CD4-positive, alpha-beta T cell treated with Interleukin-10 for 1 hour (primary cell): ENCODE measurements at regions not wholly inside any gene's neighbourhood (a gene's known extent, or its start where the extent isn't known, plus 50 kb on each side); places are given as distances from the start of the nearest gene placed in this dataset.
"Not testable (repeated sequence)": the region's sequence is repeated elsewhere in the genome, so short reads cannot be mapped to it uniquely, and the experiment has no call there.

ENCODE experiments used
- DNase-seq: peaks from one replicate; pipeline ENCODE4 v3.0.0-alpha.2; 2020

DNA sequence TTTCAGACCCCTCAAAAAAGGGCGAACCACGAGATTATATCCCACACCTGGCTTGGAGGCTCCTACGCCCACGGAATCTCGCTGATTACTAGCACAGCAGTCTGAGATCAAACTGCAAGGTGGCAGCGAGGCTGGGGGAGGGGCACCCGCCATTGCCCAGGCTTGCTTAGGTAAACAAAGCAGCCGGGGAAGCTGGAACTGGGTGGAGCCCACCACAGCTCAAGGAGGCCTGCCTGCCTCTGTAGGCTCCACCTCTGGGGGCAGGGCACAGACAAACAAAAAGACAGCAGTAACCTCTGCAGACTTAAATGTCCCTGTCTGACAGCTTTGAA lies 1136.6 kb downstream of the FSCB start:
- not testable (repeated sequence) for DNase-seq

DNA sequence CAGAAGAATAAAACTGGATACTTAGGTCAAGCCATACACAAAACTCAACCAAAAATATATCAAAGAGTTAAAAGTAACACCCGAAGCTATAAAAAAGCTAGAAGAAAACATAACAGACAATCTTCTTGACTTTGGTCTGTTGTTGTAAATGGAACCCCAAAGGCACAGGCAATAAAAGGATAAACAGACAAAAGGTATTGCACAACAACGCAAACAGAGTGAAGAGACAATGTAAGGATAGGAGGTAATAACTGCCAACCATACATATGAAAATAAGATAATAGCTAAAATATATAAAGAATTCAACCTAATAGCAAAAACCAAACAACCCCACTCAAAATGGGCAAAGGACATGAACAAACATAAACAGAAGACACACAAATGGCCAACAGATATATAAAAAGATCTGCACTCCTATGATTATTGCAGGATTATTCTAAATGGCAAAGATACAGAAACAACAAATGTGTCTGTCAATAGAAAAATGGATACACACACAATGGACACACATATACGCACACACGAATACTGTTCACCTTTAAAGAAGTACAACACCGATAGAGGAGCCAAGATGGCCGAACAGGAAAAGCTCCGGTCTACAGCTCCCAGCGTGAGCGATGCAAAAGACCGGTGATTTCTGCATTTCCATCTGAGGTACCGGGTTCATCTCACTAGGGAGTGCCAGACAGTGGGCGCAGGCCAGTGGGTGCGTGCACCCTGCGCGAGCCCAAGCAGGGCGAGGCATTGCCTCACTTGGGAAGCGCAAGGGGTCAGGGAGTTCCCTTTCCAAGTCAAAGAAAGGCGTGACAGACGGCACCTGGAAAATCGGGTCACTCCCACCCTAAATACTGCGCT lies 1137.1 kb downstream of the FSCB start:
- DNase-seq, result no peak

DNA sequence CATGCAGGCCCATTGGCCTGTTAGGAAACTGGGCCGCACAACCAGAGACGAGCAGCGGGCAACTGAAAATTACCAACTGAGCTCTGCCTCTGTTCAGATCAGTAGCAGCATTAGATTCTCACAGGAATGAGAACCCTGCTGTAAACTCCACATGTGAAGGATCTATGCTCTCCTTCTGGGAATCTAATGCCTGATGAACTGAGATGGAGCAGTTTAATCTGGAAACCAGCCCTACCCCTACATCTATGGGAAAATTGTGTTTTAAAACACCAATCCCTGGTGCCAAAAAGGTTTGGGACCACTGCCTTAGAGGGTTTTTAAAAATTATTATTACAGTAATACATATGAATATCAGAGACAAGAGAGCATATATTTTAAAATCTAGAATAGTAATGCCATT lies 1144.5 kb downstream of the FSCB start:
- DNase-seq, result no peak

DNA sequence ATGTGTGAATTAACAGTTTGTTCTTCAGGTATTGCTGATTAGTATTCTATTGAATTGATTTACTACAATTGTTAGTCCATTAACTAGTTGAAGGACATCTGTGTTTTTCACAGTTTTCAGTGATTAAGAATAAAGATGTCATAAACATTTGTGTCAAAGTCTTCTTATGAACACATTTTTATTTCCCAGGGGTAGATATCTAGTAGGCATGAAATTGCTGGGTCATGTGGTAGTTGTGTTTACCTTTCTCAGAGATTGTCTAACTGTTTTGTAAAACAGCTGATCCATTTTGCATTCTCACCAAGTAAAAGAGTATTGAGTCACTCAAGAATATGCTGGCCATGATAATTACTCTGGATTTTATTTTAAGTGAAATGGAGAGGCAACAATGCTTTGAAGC lies 1145.3 kb downstream of the FSCB start:
- no peak for DNase-seq

DNA sequence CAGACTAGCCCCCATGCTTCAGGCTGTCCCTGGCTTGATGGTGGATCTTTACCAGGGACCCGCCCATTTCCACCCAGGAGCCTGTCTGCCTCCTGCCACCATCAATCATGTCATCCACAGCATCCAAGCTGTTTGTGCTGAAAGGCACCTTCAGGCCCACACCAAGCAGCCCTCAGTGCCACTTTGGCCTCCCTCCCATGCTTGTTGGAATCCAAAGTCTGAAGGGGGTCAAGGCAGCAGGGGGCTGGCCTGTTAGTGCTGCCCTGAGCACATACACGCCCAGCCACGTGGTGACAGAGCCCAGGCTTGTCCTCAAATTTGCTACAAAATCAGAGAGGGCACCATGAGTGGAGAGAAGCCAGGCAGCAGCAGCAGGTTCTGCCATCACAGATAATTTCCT lies 1146.8 kb downstream of the FSCB start:
- DNase-seq, result no peak

DNA sequence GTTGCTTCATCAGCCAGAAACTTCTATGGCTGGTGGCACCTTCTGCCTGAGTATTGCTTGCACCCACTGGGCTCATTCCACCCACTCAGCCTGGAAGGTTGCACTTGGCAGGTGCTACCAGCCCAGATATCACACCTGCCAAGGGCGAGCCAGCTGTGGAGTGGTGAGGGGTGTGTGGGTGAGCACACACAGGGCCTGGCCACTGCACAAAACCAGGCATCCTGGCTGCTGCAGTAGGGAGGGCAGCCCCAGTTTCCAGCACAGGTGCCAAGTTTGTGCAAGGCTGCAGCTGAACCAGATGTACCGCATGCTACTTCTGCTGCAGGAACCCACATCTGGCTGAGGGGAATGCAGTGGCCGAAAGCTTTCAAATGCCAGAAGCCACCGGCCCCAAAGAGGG lies 1147.8 kb downstream of the FSCB start:
- no peak for DNase-seq

DNA sequence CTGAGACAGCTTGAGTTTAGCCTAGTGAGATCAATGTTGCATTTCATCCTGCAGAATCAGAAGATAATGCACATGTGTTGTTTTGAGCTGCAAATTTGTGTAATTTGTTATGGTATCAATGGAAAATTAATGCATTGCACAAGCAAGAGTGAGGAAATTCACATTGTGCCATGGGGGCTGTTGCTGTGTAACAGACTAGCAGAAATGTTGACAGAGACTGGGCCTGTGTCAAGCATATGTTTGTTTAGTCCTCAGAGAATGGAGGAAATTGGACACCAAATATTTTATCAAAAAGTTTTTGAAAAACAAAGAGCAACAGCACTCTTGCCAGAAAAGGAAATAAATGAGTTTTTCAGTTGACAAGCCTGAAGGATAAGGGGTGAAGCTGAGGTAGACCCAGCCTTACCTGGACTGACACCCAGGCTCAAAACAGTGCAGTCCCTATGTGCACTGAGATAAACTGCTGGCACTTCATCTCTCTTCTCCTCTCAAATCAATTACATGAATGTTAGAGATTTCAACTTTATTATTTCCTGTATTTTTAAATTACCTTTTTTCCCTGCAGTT lies 1150.0 kb downstream of the FSCB start:
- no peak for DNase-seq

DNA sequence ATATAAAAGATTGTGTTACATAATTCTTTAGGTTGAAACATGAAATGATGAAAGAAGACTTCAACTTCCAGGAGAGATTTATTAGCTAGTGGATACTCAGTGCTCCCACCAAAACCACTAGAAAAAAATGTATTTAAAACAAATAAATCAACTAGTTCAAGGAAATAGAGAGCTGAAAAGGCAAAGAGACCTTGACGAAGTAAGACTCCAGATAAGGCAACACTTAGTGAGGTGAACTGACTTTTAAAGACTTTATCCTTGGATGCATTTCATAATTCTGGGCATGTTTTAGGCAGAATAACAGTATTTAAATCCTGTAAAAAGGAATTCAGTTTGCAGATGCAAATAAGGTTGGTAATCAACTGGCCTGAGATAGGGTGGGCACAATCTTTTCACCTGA lies 1150.7 kb downstream of the FSCB start:
- DNase-seq, result no peak

DNA sequence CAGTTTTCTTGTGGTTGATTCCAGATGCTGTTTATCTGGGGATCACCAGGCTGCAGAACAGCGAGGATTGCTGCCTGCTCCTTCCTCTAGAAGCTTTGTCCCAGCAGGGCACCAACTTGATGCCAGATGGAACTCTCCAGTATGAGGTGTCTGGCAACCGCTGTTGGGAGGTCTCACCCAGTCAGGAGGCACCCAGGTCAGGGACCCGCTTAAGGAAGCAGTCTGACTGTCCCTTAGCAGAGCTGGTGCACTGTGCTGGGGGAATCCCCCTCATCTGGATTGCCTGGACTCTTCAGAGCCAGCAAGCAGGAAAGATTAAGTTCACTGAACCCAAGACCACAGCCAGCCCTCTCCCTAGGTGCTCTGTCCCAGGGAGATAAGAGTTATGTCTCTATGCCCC lies 1165.2 kb downstream of the FSCB start:
- DNase-seq, result no peak

DNA sequence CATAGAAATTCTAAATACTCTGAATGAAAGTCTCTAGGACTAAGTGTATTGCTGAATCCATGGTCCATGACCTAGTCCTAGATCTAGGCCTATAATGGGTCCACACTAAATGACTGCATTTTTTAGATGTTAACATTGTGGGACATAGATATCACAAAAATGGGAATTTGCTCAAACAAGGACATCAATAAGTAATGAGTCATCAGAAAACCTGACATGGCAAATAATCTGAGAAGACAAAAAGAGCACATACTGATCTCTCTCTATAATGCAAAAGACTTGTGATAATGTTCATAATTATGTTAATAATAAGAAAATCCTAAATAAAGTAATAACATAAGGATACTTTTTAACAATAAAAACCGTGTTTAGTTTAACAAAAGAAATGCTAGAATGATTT lies 1168.4 kb downstream of the FSCB start:
- DNase-seq, result no peak

DNA sequence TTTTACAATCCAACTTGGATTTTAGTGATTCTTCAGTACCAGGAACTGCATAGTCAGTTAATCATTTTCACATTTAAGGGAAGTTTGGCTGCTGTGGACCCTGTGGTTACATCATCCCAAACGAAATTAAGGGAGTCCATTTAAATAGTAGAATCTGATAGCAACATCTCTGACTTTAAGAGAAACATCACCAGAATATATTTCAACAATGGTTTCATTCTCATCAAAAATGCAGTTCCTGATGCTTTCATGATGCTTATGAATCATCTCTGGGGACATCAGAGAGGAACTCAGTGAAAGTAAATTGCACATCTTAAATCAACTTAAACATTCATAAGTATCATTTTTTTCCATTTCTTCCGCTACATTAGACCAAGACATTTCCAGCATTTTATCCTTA lies 1170.7 kb downstream of the FSCB start:
- no peak for DNase-seq

DNA sequence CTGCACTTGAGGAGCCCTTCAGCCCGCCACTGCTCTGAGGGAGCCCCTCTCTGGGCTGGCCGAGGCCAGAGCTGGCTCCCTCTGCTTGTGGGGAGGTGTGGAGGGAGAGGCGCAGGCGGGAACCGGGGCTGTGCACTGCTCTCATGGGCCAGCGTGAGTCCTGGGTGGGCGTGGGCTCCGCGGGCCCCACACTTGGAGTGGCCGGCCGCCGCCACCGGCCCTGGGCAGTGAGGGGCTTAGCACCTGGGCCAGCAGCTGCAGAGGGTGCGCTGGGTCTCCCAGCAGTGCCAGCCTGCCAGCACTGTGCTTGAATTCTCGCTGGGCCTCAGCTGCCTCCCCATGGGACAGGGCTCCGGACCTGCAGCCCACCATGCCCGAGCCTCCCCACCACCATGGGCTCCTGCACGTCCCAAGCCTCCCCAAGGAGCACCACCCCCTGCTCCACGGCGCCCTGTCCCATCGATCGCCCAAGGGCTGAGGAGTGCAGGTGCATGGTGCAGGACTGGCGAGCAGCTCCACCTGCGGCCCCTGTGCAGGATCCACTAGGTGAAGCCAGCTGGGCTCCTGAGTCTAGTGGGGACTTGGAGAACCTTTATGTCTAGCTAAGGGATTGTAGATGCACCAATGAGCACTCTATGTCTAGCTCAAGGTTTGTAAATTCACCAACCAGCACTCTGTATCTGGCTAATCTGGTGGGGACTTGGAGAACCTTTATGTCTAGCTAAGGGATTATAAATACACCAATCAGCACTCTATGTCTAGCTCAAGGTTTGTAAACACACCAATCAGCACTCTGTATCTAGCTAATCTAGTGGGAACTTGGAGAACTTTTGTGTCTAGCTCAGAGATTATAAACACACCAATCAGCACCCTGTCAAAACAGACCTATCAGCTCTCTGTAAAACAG lies 1180.3 kb downstream of the FSCB start:
- DNase-seq, result not testable (repeated sequence)

DNA sequence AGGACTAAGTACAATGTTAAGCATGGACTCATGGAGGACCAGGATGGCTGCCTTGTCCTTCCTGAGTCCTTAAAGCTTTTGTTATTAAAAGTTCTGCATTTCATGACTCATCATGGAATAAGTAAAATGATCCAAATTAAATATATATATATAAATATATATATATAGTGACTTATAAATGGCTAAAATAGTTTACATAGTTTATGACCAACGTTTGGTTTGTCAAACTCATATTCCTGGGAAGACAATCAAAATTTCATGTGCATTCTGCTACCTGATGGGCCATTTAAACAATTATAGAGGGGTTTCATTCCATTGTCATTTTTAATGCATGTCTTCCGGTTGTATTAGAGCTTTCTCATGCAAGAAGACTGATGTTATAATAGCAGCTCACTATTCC lies 1190.7 kb downstream of the FSCB start:
- no peak for DNase-seq

DNA sequence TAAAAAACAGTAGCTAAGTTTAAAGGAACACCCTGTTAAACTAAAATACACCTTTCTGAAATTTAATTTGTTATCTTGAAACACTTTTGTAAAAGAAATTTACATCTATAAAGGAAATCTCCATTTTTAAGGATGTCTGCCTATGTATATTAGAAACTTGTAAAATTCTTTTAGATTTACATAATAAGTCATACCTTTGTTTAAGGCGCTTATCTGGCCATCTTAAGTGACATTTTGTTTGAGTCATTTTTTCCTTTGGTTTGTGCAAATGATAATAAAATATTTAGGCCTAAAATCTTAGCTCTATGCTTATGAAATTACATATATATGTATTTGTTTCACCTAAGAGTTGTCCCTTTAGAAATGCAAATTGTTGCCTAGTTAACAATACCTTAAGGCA lies 1193.4 kb downstream of the FSCB start:
- no peak for DNase-seq

DNA sequence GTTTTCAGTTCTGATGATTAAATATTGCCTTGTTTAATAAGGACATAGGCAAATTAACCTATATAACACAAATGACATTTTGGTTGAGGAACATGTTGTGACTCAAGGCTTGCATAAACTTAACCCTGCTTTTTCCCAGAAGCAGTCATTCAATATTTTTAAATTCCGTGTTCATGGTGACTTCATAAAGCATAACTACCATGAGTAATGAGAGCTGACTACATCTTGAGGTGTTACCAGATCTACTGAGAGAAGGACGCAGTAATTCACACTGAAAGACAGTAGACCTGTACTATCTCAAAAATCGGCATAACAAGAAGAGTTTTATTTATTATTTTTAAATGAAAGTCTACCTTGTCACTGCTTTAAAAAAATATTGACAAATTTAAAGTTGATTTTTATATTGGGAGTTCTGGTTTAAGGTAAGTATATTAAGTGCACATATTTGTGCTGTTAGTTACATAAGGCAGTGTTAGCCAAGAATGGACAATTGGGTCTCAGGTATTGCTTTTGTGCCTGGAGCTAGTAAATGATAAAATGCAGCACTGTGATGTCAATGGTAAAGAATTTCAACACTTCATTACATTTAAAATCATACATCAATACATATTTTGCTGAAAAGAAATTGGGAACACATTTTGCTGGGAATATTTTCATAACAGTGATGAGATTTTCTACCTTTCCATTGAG lies 1198.5 kb downstream of the FSCB start:
- DNase-seq, result no peak

DNA sequence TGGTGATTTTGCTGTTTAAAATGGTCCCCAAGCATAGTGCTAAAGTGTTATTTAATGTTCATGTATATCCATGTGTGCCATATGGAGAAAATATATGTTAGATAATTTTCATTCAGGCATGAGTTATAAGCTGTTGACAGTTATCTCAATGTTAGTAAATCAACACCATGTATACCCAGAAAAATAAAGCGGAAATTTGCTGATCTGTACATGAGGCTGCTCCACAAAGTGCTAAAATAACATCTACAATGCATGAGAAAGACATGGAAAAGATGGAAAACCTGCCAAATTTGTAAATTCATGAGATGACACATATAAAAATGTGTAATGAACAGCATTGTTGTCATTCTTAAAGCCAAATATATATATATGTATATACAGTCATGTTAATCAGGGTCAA lies 1199.2 kb downstream of the FSCB start:
- DNase-seq, result no peak

DNA sequence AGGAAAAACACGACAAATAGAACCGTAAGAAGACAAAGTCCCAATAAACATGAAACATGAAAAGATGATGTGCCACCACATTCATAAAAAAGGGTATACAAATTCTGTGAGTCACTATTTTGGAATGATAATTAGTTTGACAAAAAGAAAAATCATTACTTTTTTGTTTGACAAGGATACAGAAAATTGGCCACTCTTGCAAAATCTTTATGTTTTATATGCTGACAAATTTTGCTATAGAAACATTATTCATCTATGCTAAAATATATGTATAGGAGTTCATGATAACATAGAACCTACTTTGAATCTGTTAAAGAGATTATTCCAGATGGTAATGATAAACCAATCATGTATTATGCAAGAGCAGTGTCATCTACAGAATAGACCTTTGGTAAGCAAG lies 1201.0 kb downstream of the FSCB start:
- no peak for DNase-seq

DNA sequence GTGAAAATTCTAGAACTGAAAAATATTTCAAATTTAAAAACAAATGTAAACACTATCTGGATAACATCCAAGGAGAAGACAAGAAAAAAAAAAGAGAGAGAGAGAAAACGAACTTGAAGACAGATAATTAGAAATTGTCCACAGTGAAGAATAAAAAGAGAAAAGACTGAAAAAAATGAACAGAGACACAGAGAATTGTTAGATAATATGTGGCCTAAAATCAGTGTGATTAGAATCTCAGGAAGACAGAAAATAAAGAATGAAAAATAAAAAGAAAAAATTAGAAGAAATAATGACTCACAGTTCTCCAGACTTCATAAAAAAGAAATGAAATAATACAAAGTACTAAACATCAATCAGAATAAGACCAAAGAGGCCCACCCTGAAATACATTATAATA lies 1209.3 kb downstream of the FSCB start:
- DNase-seq, result no peak

DNA sequence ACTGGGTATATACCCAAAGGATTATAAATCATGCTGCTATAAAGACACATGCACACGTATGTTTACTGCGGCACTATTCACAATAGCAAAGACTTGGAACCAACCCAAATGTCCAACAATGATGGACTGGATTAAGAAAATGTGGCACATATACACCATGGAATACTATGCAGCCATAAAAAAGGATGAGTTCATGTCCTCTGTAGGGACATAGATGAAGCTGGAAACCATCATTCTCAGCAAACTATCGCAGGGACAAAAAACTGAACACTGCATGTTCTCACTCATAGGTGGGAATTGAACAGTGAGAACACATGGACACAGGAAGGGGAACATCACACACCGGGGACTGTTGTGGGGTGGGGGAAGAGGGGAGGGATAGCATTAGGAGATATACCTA lies 1211.0 kb downstream of the FSCB start:
- DNase-seq, result not testable (repeated sequence)

DNA sequence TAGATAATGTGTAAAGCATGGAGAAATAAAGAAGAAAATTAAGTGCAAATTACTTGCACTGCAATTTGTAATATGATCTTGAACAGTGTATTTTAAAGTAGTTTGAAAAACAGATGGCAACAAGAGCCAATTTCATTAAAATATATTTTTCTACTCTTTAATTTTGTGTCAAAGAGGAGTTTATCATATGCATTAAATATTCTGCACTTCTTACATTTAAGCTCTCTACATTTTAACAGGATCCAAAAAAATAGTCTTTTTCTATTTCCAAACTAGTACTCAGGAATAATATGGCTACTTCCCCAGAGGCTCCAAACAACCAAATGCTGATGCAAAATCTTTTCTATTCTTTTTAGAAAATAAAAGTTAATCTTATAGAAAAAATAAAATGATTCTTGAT lies 1221.5 kb downstream of the FSCB start:
- DNase-seq, result no peak

DNA sequence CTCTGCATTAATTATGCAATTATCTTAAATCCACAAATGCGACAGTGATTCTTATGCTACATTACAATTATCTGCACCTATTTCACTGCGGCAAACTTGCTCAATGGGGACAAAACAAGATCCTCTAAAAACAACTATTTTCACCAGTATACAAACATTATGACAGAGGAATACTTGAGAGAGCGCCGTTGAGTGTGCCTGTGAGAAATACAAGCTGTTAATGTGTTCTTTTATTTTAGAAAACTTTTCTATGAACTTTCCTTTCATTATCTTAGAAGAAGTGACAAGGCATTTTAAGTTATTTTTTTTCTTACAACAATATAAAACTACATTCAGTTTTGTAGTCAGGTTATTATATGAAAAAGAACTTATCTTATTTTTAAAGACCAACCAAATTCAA lies 1247.0 kb downstream of the FSCB start:
- no peak for DNase-seq

DNA sequence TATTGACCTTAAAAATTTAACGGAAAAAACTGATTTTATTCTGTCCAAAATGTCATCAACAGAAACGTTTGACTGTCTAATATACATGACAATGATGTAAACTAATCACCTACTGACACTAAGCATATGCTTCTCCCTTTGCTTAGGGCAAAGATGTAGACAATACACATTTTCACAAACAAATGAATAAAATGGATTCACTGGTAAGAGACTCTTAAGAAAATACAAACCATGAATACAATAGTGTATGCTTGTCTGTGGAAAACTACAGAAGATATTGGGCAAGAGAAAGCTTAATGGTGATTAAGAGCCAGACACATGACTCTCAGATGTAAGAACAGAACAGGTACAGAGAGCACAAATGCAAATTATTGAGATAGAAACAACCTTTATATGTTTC lies 1248.7 kb downstream of the FSCB start:
- DNase-seq, result no peak

DNA sequence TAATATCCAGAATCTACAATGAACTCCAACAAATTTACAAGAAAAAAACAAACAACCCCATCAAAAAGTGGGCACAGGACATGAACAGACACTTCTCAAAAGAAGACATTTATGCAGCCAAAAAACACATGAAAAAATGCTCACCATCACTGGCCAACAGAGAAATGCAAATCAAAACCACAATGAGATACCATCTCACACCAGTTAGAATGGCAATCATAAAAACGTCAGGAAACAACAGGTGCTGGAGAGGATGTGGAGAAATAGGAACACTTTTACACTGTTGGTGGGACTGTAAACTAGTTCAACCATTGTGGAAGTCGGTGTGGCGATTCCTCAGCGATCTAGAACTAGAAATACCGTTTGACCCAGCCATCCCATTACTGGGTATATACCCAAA lies 1250.1 kb downstream of the FSCB start:
- DNase-seq, result not testable (repeated sequence)
